A549 (cell line): ENCODE measurements at regions not wholly inside any gene's neighbourhood (a gene's known extent, or its start where the extent isn't known, plus 50 kb on each side); places are given as distances from the start of the nearest gene placed in this dataset.

ENCODE experiments used
- CBX8 ChIP-seq: fragments of 200-600 bp; sonication (generic); IDR thresholded peaks from 2 replicates; pipeline ENCODE4 v1.6.1; 2016
- CEBPB ChIP-seq, 2 experiments: fragments of >200 bp in 1 of 2; sonication (Bioruptor Twin) in 1 of 2; formaldehyde crosslinking in 1 of 2; IDR thresholded peaks; 2 replicates each; pipeline ENCODE4 v1.6.1; 2012 to 2016
- CTCF ChIP-seq: fragments of >200 bp; sonication (Bioruptor Twin); formaldehyde crosslinking; IDR thresholded peaks from 3 replicates; pipeline ENCODE4 v1.5.1; 2016
- E2F6 ChIP-seq: IDR thresholded peaks from 2 replicates; pipeline ENCODE4 v1.6.1; 2012; ENCODE audit warnings: low read depth, borderline replicate concordance
- ESRRA ChIP-seq: fragments of 150-350 bp; IDR thresholded peaks from 2 replicates; pipeline ENCODE4 v1.6.1; 2014; ENCODE audit warnings: mild to moderate bottlenecking, low read length, borderline replicate concordance
- HOXA7 ChIP-seq: fragments of 250-450 bp; sonication (Bioruptor Pico); IDR thresholded peaks from 2 replicates; pipeline ENCODE4 v1.5.0; 2020; ENCODE audit warnings: mild to moderate bottlenecking, moderate library complexity
- KDM5A ChIP-seq: fragments of 200-600 bp; sonication (generic); IDR thresholded peaks from 2 replicates; pipeline ENCODE4 v1.6.1; 2016; ENCODE audit warnings: antibody characterized with exemption, mild to moderate bottlenecking
- MAZ ChIP-seq: fragments of 150-350 bp; IDR thresholded peaks from 2 replicates; pipeline ENCODE4 v1.6.1; 2014; ENCODE audit warnings: antibody characterized with exemption, low read depth, low read length, borderline replicate concordance
- MYC ChIP-seq: IDR thresholded peaks from 2 replicates; pipeline ENCODE4 v1.6.1; 2012; ENCODE audit warnings: mild to moderate bottlenecking, inconsistent platforms, low read length, improper control_type of control experiment, borderline replicate concordance
- PHF8 ChIP-seq: fragments of 200-600 bp; sonication (generic); IDR thresholded peaks from 2 replicates; pipeline ENCODE4 v1.6.1; 2016; ENCODE audit warnings: low read depth, mild to moderate bottlenecking, antibody characterized with exemption, moderate library complexity, borderline replicate concordance
- POLR2A ChIP-seq: IDR thresholded peaks from 2 replicates; pipeline ENCODE4 v1.6.1; 2012; ENCODE audit warnings: mild to moderate bottlenecking, low read length
- REST ChIP-seq: fragments of 200-600 bp; sonication (generic); IDR thresholded peaks from 2 replicates; pipeline ENCODE4 v1.6.1; 2016; ENCODE audit warnings: antibody characterized with exemption, mild to moderate bottlenecking, moderate library complexity
- RFX5 ChIP-seq: fragments of 450-650 bp; IDR thresholded peaks from 2 replicates; pipeline ENCODE4 v1.7.1; 2014; ENCODE audit warnings: antibody characterized with exemption, mild to moderate bottlenecking, moderate library complexity
- ZNF302 ChIP-seq: fragments of 250-450 bp; sonication (Bioruptor Pico); IDR thresholded peaks from 2 replicates; pipeline ENCODE4 v1.9.0; 2021; ENCODE audit warnings: inconsistent platforms, mild to moderate bottlenecking, moderate library complexity

GRCh38 chr2:61750624-61751023 is 103.2 kb downstream of the FAM161A start:
- TF ChIP-seq CTCF: no peak
- TF ChIP-seq E2F6: no peak
- no peak for TF ChIP-seq ESRRA
- no peak for TF ChIP-seq MAZ
- TF ChIP-seq CEBPB (IDR thresholded peaks at IDR 0.05): no peak
- no peak for TF ChIP-seq REST
- TF ChIP-seq CBX8: no peak
- TF ChIP-seq POLR2A: no peak
- no peak for TF ChIP-seq RFX5
- no peak for TF ChIP-seq HOXA7 (CRISPR knock-in tag)
- no peak for TF ChIP-seq KDM5A
- no peak for TF ChIP-seq MYC
- TF ChIP-seq PHF8: no peak
- TF ChIP-seq ZNF302 (CRISPR knock-in tag): no peak
